ENCODE measurements at regions not wholly inside any gene's neighbourhood (a gene's known extent, or its start where the extent isn't known, plus 50 kb on each side); places are given as distances from the start of the nearest gene placed in this dataset.

DNA sequence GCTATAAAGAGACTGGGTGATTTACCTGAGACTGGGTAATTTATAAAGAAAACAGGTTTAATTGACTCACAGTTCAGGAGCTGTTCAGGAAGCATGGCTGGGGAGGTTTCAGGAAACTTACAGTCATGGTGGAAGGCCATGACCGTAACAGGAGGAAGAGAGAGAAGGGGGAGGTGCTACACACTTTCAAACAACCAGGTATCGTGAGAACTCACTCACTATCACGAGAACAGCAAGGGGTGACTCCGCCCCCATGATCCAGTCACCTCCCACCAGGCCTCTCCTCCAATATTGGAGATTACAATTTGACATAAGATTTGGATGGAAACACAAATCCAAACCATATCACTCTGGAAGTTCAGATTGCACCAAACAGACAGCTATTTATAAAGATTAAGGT, 59.8 kb upstream of the ARHGAP21 start:
- TF ChIP-seq NFRKB (IDR thresholded peaks at IDR 0.05) (no peak), FOXA1 (IDR thresholded peaks at IDR 0.05) (no peak), L3MBTL2 (conservative IDR thresholded peaks at IDR 0.05) (no peak), SUZ12 (IDR thresholded peaks at IDR 0.05) (no peak), HDGF (IDR thresholded peaks at IDR 0.05; ENCODE audit: borderline replicate concordance) (no peak)
- TF ChIP-seq, protein P1, sequence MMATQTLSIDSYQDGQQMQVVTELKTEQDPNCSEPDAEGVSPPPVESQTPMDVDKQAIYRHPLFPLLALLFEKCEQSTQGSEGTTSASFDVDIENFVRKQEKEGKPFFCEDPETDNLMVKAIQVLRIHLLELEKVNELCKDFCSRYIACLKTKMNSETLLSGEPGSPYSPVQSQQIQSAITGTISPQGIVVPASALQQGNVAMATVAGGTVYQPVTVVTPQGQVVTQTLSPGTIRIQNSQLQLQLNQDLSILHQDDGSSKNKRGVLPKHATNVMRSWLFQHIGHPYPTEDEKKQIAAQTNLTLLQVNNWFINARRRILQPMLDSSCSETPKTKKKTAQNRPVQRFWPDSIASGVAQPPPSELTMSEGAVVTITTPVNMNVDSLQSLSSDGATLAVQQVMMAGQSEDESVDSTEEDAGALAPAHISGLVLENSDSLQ (IDR thresholded peaks at IDR 0.05): no peak
